CD4-positive, alpha-beta T cell treated with Interleukin-1 beta for 1 hour (primary cell): ENCODE measurements at regions not wholly inside any gene's neighbourhood (a gene's known extent, or its start where the extent isn't known, plus 50 kb on each side); places are given as distances from the start of the nearest gene placed in this dataset.
"Not testable (repeated sequence)": the region's sequence is repeated elsewhere in the genome, so short reads cannot be mapped to it uniquely, and the experiment has no call there.

Experiments
- DNase-seq, 2 donors: peaks; one replicate each; pipeline ENCODE4 v3.0.0-alpha.2; 2020 to 2022

DNA sequence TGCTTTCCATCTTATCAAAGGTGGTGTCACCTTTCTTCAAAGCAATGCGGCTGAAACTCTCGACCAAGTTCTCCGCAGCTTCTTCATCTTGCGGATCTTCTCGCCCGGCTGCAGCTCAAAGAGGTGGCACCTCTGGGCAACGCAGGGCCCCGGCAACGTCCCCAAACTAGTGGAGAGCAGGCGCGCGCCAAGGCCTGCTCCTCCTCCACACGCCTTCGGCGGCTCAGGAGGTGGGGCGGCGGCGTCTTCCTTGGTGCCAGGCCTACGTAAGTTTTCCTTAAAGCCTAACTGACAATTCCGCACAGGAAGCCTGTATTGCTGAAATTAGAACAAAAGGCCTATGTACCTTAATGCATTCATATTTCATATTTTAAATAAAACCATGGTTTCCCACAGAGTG, 112.0 kb downstream of the TMX1 start:
- no peak for DNase-seq

DNA sequence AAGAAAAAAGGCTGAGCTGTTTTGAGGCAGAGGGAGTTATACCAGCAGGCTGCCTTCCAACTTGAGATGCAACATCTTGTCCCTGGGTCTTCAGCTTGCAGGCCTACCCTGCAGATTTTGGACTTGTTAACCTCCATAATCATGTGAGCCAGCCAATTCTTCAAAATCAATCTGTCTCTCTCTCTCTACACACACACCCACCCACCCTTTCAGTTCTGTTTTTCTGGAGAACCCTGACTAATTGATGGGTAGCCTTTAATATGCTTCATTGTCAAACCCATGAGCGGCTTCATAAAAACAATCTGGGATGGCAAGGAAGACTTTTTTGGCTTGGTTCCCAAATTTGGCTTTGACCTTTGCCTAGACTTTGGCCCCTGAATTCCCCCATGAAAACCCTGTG, 113.9 kb downstream of the TMX1 start:
- DNase-seq = no peak

DNA sequence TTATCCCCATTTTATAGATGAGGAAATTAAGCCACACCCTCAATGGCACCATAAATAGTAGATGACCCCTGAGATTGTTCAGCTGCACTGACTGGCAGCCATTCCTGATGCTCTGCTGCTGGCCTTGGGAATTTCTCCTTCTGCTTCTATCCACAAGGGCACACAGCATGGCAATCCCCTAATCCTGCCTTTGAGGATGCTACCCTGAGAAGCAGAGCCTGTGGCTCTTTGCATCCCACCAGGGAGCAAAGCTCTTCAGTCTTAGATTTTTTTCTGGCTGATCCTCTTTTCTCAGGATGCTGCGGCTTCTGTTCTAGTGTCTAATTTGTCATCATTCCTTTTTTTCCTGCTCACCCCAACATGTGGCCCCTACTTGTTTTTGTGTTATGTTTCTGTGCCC, 114.8 kb downstream of the TMX1 start:
- no peak for DNase-seq

DNA sequence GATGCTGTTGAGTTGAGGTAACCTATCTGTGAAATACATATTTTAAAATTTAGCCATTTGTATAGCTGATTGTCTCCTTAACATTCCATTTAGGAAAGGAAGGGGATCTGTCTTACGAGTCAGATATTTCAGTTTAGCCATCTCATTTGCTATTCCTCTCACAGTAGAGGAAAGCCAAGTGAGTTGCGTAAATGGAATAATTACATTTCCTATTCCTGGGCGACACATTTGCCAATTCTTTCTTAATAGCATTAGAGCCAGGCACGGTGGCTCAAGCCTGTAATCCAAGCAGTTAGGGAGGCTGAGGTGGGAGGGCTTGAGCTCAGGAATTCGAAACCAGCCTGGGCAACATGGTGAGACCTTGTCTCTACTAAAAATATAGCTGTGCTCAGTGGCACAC, 116.3 kb downstream of the TMX1 start:
- DNase-seq = no peak

DNA sequence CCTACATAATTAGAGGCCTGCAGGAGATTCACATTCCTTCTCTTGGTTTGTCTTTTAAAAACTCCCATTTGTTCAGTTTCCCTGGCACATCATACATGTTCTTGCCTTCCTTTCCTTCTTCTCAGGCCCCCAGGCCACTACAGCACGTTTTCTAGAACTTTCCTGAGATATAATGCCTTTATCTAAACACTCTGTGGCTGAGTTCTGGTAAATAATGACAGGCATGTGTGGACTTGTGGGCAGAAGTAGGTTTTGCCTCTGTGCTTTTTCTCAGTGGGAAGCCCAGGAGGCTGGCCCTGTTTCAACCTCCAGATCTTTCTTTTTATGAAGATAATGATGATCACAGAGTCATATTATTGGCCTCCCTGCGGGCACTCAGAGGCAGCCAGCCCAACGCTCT, 117.2 kb downstream of the TMX1 start:
- no peak for DNase-seq

DNA sequence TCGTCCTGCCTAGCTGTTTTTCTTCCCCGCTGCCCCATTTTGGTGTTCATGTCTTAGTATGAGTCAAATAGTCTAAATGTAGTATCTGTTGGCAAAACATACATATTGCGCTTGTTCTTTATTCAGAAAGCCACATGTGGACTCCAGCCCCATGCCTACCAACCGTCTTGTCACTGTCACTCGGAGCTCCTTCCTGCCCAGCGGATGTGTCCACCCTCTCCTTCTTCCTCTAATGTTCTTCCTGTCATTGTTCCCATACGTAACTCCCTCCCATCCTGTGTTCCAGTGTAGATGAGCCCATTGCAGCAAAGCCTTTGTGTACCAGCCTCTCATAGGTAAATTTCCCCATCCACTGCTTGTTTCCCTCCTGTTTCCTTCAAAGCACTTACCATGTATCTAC, 120.5 kb downstream of the TMX1 start:
- no peak for DNase-seq

DNA sequence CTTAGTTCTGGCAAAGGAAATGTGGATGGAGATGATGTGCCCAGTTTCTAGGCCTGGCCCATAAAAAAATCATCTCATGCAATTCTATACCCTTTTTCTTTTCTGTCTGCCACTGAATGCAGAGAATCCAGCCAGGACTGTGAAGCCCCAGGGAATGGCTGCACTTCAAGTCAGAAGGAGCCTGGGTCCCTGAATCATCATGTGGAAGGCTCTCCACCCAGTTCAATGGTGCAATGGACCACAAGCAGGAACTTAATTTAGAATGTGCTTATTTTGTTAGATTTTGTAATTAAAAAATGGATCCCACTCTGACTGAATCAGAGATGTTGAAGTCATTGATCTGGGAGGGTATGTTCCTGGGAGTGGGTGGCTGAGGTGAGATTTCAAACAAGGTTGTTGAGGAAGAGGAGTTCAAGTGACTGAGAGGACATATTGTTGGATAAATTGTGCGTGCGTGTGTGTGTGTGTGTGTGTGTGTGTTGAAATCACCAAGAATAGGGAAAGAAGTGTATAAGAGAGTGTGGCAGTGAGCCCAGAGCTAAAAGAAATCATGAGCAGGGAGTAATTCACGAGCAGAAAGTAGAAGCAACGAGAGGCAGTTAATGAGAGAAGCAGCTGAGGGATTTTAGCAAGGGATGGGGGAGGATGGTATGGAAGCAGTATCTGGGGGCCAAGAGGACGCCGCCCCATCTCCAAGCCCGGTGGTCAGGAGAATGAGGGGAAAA, 125.4 kb downstream of the TMX1 start:
- DNase-seq = no peak

DNA sequence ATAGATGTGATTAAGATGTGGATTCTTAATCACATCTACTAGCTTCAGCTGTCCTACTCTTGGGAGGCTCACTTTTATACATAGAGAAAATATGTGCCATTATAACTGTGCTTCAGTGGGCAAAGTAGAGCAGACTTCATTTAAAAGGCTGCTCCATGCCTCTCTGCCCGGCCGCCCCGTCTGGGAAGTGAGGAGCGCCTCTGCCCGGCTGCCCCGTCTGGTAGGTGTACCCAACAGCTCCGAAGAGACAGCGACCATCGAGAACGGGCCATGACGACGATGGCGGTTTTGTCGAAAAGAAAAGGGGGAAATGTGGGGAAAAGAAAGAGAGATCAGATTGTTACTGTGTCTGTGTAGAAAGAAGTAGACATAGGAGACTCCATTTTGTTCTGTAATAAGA, 126.4 kb downstream of the TMX1 start:
- not testable (repeated sequence) for DNase-seq

DNA sequence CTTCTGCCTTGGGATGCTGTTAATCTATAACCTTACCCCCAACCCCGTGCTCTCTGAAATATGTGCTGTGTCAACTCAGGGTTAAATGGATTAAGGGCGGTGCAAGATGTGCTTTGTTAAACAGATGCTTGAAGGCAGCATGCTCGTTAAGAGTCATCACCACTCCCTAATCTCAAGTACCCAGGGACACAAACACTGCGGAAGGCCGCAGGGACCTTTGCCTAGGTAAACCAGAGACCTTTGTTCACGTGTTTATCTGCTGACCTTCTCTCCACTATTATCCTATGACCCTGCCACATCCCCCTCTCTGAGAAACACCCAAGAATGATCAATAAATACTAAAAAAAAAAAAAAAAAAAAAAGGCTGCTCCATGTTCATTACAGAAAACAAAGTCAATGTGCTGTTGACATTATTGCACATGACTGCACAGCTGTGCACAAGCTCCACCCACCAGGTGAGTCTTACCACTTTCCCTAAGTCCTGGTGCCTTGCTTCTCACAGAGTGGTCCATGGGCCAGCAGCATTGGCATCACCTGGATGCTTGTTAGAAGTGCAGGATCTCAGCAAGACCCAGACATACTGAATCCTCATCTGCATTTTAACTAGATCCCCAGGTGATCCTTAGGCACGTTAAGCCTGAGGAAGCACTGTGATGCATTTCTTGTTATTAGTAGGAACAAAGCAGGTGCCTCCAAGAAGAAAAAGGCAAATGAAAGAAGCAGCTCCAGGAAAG, 127.0 kb downstream of the TMX1 start:
- not testable (repeated sequence) for DNase-seq

DNA sequence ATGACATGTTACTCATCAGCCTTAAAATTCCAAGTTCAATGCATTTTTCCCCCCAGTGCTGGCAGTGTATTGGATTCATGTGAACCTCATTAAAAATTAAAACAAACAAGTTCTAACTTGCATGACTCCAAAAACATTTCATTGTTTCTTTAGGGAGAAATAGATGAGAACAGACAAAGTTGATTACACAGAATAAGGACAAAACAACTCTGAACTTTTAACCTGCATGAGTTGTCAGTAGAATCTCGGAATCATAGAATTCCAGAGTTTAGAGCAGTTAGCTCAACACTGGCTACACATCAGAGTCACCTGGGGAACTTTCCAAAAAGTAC, 127.5 kb downstream of the TMX1 start:
- DNase-seq = no peak

DNA sequence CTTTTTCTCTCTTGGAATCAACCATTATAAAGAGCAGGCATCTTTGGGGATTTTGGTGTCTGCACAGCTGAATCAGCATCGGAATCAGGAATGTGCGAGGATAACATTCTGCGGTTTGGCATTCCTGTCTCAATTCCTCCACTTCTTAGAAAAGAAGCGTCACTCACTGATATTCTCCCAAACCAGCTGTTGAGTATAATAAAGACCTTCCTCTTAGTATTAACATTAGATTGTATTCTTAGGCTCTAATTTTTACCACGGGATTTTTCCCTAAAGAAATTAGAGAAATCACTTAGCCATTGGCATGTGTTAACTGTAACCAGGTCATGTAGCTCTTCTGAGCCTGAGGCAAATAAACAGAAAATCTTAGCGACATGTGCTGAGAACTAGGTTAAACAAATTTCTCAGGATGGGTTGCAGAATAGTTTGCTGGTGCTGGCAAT, 128.7 kb downstream of the TMX1 start:
- no peak for DNase-seq

DNA sequence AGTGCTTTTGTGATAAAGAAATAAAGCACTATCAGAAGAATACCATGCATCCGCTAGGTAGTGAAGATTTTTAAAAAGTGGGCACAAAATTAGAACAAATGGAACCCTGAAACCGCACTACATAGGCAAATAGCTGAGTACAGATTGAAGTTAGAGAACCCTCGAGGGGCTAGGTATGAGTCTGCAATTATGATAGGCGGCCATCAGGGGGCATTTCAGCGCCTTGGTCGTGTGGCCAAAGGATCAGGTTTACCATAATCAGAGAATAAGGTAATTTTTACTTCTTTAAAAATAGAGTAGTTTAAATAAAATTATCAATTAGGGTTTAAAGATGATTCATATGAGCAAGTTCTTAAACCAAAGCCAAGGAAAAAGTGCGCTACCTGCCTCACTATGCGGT, 129.8 kb downstream of the TMX1 start:
- peak in 1 of 2 donors; percentile 7 for DNase-seq

DNA sequence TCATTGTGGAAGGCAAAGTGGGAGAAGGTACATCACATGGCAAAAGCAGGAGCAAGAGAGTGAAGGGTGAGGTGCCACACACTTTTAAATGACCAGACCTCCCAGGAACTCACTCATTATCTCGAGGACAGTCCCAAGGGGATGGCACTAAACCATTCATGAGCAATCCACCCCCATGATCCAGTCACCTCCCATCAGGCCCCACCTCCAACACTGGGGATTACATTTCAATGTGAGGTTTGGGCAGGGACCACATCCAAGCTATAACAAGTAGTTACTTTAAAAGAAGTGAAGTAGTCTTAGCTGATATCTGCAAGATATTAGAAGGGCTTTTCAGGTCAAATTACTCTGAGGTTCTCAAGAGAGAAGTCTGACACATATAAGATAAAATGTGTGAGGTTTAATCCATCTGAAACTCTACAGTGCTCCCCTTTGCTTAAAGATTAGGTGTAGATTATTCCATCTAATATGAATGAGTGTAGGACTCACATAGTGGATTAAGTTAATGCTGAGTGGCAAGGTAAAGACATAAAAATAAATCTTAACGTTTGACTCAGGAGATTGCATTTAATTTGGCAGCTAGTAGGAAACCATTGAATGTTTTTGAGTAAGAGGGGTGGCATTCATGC, 130.8 kb downstream of the TMX1 start:
- no peak for DNase-seq

DNA sequence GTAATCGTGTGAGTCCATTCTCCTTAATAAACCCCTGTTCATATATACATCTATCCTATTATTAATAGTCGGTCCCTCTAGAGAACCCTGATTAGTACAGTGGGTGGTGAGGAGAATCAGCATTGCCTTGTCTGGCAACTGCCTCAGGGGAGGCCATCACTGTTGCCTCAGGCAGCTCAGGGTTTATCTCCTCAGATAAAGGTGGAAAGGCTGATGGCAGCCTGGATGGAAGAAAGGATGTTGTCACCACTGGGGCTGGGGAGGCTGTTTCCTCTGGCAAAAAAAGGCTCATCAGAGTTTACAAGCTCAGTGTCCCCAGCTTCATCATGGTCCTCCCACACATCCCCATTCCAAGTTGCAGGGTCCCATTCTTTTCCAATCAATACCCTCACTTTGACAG, 137.1 kb downstream of the TMX1 start:
- DNase-seq = not testable (repeated sequence)

DNA sequence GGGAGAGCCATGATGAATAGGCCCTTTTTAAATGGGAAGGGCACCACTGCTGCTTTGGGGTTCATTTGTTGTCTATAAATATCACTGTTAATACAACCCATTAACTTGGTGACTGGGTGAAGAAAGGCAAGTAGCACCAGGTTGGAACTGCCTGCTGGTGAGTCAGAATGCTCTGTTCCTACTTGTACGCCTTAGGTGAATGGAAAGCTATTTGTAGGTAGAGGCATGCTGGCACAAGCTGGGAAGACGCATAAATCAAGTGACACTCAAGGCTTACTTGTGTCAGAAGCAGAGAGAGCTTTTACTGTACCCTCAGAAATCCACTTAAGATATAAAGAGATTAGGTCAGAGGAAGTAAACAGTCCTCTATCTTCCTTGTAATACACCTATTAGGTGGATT, 142.5 kb downstream of the TMX1 start:
- DNase-seq = no peak

DNA sequence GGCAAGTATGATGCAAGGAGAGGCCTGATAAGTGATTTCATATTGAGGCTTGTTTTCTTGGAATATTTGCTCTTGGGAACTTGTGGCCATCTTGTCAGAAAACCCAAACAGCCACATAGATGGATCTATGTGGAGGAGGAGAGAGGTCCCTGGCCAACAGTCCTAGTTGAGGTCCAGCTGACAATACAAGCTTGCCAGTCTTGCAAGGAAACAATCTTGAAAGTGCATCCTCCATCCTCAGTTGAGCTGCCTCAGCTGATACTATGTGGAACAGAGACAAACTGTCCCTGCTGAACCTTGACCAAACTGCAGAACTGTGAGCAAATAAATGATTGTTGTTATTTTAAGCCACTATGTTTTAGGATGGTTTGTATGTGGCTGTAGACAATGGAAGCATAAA, 146.4 kb downstream of the TMX1 start:
- DNase-seq = no peak

DNA sequence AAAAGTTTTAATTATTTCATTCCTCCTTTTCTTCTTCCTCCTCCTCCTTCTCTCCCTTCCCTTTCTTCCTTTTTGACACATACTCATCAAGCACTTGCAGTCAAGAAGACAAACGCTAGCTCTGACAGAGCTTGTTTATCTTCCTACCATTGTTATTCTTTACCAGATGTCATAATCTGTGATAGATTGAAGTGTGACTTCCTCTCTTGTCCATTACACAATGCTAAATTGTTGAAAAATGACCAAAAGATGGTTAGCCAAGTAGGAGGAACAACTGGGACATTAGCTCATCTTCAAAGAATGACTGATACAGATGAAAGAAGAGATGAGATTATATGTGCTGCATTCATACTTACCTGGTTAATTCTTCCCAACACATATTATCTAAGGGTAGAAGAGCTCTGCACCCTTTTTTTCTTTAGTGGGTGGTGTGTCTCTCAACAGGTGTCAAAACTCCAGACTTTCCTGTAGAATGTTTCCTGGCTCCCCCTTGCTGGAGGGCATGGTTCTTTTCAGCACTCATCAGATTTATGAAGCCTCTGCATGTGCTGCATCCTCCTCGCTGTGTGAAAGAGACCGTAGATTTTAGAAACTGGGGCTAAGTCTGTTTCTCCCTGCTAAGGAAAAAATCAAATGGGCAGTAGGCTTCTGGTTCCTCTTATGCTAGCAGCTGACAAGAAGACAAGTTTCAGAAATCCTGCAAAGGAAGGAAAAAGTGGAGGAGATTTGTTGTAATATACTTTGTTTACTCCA, 147.1 kb downstream of the TMX1 start:
- DNase-seq = no peak

DNA sequence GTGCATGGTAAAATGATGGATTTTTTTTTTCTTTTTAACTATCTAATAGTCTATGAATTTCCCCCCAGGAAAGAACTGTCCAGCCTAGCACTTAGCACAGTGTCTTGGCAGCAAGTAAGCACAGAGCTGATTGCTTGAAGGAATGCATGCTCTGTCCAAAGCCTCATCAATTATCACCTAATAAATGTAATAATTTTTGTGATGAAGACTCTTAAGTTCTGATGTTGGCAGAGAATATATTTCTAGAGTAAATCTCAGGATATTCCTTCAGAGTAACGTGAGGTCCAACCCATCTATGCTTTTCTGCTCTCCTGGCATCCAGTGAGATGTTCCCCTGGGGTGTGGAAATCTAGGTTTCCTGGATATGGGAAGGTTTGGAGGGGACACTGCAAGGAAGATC, 152.4 kb downstream of the TMX1 start:
- DNase-seq = no peak

DNA sequence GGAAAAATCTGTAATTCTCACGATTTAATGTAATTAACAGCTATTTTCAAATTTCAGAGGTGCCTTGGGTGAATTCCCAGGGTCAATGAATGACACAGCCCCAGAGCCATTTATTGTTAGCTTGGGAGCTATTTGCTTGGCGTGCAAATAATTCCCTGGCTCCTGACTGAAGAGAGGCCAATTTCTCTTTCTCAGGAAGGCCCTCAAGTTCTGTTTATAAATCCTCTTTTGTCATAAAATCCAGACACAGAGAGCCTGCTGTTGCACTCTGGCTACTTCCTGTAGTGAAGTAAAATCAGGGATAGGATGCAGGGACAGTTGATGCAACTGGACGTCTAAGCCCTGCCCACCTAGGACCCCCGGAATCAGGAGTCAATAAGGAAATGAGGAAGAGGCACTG, 154.3 kb downstream of the TMX1 start:
- DNase-seq = no peak

DNA sequence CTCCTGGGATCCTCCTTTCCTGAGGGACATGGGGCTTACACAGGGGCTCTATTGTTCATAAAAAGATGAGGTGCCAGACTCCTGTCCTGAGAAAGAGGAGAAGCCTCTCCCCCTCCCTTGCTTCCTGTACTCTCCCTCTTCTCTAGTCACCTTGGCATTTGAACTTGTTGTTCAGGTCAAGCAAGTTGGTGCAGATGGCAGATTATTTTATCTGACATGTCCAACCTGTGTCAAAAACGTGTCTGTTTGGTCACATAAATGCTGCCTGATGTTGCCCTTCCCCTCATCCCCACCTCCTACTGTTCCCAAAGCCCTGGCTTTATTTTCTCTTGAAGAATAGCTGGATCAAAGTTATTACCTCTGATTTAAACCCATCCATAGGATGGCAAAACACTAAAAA, 154.8 kb downstream of the TMX1 start:
- no peak for DNase-seq

DNA sequence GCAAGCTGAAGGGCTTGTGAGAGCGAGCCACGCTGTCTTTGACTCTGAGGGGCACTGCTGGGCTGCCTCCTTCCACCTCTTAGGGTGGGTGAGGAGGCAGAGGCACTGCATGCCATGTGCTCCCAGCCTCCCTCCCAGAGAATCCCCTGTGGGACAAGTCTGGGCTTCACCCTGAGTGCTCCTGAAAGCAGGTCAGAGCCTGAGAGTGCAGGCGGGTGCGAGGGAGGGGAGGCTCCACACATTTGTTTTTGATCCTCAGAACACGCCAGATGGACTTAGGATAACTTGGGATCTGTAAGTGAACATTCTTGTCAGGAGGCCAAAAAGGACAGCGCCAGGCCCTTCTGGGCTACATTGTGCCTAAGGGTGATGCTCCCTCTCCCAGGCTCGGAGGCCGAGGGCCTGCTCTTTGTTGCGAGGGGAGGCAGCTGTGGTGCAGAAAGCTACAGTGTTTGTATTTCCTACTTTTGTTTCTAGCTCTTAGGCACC, 155.4 kb downstream of the TMX1 start:
- no peak for DNase-seq

DNA sequence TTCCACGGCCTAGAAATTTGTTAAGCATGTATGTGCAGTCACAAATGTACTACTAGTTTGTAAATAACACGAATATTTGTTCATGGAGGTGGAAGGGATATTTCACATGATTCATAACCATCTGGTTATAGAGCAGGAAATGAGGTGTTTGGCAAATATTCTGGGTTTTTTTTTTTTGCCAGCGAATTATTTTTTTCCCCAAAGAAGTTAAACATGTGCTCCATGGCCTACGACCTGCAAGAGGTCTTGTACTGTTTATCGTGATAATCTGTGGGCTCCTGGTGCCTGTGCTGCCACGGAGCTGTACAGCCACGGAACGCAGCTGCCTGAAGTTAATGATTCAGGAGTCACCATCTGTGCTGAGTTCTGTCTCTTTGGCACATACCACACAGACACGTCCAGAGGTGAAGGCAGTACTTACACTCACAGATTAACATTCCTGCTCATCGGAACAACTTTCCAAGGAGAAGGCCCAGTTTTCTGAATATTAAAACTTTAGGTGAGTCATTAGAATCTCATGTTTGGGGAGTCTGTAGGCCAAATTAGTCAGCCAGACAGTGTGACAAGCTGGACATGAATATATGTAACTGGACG, 156.3 kb downstream of the TMX1 start:
- no peak for DNase-seq

DNA sequence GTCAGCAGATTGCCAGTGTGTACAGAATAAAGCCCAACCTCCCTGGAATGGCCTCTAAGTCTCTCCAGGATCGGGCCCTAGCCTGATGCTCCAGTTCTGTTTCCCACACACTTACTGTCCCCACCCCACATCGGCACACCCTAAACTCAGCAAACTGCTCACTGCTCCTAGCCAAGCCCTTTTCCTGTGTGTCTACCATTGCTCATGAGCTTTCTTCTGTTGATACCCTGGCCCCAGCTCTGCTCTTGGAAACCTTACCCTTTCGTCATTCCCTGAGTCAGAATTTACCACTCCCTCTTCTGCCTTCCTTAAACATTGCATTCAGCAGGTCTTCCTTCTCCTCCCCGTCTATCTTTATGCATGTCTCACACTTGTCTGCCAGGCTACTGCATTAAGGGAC, 158.9 kb downstream of the TMX1 start:
- no peak for DNase-seq
